ENCODE measurements at regions not wholly inside any gene's neighbourhood (a gene's known extent, or its start where the extent isn't known, plus 50 kb on each side); places are given as distances from the start of the nearest gene placed in this dataset.

DNA sequence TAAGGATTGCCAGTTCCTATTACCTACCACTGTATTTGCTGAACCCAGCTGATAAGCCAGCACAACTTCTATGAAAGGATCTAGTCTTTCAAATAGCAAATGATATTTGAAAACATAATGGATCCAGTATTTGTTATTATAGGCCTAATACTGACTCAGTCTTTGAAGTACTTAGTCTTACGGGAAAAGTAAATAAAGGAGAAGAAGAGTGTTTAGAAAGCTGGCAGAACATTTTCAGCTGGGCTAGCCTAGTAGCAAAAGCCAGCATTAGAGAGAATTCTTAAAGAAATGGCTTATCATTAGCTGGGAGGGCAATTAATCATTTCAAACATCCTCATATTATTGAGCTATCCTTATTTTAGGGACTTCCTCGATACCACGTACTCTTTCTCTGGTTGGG is 101.4 kb upstream of the GOLIM4 start:
- no peak for DNase-seq

DNA sequence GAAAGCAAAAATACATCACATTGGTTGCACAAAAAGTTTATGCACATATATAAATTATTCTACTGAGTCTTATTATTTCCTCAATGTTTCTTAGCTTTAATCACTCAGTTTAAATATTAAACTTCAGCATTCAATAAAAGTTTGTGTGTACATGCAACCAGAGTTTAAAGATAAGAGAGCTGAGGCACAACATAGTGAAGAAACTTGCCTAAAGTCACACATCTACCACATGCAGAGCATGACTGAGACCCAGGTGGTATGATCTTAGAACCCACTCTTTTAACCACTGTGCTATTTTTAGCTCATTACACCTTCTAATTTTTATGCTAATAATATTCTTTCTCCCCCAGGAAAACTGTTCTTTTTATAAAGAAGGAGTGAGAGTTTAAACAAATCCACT is 96.1 kb upstream of the GOLIM4 start:
- no peak for DNase-seq

DNA sequence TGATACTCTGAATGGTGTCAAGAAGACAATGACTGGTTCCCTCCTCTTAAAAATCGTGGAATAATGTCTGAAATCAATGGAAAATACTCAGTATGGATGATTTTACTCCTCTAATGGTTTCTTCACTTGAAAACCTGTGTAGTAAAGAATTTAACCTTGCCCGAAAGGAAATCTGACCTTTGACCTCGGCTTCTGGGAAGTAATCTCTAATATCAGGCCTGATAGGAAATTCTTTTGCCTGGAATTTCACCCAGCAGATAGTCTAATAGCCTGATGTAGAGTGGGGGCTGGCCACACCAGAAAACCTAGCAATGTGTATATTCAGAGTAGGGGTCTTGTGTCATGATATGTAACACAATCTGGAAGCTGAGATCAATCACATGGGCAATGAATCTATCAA is 91.5 kb upstream of the GOLIM4 start:
- DNase-seq = no peak

DNA sequence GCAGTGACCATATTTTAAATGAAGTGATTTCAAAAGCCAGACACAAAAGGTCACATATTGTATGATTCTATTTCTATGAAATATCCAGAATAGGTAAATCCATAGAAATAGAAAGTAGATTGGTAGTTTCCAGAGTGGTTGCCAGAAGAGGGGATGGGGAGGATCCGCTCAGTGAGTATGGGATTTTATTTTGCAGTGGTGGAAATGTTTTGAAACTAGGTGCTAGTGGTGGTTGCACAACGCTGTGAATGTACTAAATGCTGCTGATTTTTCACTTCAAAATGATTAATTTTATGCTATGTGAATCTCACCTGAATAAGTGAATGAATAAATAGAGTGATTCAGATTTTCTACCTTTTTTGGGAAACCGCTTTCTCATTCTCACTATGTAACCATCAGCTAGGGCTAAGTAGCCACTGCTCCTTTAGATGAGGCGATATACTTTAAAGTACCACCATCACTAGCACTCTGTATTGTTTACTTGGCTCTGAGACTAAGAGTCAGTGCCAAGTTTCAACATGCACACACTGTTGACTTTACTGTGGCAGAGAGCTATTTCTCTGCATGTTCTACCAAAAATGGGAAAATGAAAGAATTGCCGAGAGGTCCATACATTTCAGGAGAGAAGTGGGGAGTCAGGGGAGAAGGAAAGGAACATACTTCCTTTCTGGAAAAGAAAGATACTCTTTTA is 90.7 kb upstream of the GOLIM4 start:
- no peak for DNase-seq

DNA sequence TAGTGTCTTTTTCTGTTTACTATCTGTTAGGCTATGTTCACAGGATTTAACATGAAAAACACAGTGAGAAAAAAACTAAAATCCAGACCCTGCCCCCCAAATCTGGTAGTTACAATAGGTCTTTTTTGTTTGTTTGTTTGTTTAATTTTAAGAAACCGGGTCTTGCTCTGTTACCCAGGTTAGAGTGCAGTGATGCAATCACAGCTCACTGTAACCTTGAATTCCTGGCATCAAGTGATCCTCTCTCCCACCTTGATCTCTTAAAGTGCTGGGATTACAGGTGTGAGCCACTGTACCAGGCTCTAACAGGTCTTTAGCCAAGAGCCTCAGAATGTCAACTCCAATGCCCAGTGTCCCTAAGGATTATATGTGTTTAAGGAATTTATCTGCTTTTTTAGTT is 88.0 kb upstream of the GOLIM4 start:
- no peak for DNase-seq

DNA sequence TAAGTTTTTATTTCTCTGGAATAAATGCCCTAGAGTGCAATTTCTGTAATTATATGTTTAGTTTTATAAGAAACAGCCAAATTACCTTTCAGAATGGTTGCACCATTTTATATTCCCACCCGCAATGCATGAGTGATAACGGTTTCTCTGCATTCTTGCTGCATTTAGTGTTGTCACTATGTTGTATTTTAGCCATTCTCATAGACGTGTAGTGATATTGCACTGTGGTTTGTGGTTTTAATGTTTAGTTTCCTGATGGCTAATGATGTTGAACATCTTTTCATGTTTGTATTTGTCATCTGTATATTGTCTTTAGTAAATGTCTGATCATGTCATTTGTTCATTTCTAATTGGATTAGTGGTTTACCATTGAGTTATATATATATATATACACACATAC is 73.0 kb upstream of the GOLIM4 start:
- DNase-seq = no peak

DNA sequence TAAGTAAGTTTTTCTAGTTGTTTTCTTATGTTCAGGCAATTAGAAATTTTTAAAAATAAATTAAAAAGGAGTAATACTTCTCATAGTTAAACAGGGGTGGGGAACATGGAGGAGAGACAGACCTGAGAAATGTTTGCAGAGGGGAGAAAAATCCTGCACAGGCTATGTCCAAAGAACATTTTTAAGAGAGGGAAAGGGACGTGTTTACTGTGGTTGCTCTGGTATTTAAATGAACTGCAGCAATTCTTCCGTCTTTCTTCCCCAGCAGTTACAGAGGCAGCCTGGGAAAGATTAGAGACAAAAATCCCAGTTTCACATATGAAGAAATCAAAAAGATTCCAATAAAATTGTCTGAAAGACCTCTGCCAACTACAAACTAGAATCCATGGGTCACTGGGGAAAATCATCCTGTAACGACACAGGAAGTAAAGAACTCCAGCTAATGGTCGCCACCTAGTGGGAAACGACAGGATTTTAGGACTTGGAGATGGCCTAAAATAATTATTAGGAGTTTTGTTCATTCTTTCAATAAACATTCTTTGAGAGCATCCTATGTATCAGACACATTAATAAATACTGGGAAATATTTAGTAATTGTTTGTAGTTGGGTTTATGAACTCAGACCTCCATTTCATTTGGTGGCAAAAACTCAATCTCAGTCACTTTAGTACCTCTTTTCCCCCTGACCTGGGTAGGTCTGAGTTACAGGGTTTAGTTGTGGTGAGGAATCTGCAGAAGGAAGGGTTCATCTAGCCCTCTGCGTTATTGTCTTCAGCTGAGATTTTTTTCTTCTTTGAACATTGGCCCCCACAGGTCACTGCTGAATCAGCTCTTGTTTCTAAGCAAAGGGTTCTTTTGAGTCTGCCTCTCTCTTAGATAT is 69.9 kb upstream of the GOLIM4 start:
- peak; percentile 82 for DNase-seq

DNA sequence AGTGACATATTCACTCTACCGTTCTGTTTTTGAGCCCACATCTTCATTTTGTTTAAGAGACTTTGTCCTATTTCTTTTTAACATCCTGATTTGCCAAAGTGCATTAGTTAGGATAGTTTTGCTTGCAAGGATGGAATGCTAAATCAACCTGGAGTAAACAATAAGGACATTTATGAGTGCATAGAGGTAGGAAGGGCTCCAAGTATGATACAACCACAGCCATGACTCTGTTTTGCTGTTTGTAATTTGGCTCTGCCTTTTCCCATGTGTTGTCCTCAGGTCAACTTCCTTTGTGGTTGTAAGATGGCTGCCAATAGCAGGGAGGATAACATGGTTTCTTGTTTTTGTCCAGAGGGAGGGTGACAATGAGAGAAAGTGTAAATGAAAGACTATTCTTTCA is 66.4 kb upstream of the GOLIM4 start:
- DNase-seq = no peak

DNA sequence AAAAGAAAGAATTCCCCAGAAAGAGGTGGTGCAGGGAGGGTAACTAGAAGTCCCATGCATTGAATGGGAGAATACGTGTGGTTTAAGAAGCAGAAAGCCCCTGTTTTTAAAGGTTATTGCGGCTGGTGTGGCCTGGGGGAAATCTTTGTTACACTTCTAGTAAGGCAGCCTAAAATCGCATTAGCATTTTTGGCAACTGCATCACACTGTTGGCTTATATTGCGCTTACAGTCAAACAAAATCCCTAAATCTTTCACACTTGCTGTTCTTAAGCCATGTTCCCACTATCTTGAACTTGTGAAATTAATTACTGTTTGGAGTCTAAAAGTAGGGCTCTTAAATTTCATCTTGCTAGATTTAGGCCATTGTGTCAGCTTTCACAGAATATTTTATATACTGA is 66.0 kb upstream of the GOLIM4 start:
- DNase-seq = no peak

DNA sequence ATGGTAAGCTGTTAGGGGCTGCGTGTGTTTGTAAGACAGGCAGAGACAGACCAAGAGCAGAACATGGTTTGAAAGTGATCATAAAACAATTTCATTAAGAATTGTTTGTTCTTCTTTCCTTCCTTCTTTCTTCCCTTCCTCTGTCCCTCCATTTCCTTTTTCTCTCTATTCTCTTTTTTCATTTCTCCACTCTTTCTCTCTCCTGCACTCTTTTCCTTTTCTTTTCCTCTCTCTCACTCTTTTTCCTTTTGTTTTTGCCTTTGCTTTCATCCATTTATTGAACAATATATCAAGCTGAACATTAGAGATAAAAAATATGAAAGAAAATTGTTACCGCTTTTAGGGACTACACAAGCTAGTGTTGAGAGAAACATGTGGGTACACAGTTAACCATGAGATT is 62.2 kb upstream of the GOLIM4 start:
- no peak for DNase-seq

DNA sequence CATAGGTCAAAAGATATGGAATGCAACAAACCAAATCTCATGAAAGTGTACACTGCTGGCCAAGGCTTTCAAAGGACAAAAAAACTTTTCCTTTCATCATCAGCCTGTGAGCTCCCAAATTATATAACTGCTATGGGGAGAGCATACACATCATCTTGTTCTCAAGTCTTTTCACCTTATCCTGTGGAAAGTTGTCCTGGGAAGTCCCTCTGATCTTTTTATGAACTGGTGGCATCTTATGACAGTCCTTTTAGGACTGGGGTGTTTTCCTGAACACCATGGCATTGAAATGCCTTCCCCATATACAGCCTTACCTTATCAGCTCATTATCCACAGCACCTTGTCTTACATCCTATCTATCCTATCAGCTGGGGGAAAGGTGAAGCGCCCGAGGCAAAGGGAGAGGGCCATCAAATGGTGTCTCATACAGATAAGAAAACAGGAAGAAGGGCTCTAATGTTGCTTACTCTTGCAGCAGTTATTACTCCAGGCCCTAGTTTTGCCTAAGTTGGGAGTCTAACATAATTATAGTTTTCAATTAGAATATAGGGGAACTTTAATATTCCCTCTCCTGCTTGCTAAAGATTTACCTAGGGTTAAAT is 61.5 kb upstream of the GOLIM4 start:
- no peak for DNase-seq

DNA sequence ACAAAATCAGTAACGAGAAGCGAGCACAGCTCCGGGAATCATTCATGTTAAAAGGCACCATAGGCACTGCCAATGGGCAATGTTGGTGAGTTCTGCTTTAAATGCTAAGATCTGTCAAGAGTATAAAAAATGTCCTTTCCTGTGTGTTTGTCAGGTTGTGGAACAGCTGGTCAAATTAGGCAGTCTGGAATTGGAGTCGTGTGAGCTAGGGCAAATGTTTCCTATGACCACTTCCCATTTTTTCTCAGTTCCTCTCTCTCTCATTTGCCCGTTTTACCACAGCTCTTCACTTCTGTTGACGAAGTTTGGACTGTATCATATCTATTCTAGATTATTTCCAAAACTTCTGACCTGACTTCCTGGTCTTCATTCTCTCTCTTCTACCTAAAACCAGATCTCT is 60.8 kb upstream of the GOLIM4 start:
- DNase-seq = peak; percentile 61

DNA sequence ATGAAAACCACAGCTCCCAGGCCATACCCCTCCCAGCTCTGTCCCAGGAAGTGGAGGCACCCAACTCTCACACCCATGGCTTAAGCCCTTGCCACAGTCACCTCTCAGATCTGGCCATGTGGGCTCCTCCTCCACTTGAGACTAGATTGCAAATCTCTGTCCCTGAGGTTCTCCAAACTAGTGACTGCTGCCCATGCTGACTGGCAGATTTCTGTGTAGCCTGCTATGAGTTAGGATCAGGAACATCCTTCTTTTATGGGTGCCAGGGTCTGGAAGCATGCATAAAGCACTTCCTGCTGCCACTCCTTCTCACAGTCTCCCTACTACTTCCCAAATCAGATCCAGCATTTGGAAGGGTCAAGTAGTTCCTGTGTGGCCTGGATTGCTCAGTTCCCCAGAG is 59.6 kb upstream of the GOLIM4 start:
- peak; percentile 22 for DNase-seq

DNA sequence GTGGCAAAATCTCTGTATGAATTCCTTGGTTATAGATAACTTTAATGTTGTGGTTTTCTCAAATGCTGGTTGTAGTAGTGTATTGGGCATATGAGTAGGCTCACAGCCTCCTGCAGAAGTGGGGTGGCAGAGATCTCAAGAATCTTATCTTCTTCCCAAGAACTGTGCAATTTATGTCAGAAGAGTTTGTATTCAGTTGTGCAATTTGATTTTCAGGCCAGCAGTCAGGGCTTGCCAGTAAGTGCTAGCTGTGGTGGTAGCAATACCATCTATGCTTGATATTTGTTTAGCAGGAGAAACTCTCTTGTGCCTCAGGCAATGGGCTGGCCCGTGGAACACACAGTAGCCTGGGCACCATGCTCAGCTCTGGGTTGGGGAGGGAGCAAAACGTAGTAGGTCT is 58.4 kb upstream of the GOLIM4 start:
- no peak for DNase-seq

DNA sequence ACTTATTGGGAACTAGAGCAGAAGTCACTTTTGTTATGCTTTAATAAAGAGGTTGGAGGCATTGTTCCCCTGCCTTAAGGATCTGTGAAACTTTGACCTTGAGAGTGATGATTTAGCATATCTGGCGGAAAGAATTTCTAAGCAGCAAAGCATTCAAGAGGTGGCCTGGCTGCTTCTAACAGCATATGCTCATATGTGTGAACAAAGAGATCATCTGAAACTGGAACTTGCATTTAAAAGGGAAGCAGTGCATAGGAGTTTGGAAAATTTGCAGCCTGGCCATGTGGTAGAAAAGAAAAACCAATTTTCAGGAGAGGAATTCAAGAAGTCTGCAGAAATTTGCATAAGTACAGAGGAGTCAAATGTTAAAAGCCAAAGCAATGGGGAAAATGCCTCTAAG is 56.4 kb upstream of the GOLIM4 start:
- no peak for DNase-seq
